H9 (cell line): ENCODE measurements at regions not wholly inside any gene's neighbourhood (a gene's known extent, or its start where the extent isn't known, plus 50 kb on each side); places are given as distances from the start of the nearest gene placed in this dataset.

Experiments used
- DNase-seq: peaks from one replicate; pipeline ENCODE4 v3.0.0-alpha.2; 2017
- H2AFZ ChIP-seq: one replicate; pipeline ENCODE4 v1.6.1; 2013; ENCODE audit warnings: mild to moderate bottlenecking, low read length, control low read depth, moderate library complexity
- H2AK5ac ChIP-seq: 2 replicates; pipeline ENCODE4 v1.6.1; 2013; ENCODE audit warnings: low read length, control low read depth, mixed read lengths; ENCODE audit not compliant: insufficient read length
- H2BK120ac ChIP-seq: one replicate; pipeline ENCODE4 v1.6.1; 2013; ENCODE audit warnings: low read depth, mild to moderate bottlenecking, low read length, control low read depth, inconsistent platforms; ENCODE audit not compliant: poor library complexity, severe bottlenecking
- H2BK12ac ChIP-seq: 2 replicates; pipeline ENCODE4 v1.6.1; 2013; ENCODE audit warnings: low read length, control low read depth, mixed read lengths, low read depth; ENCODE audit not compliant: insufficient read length
- H2BK15ac ChIP-seq: 2 replicates; pipeline ENCODE4 v1.6.1; 2013; ENCODE audit warnings: low read depth, low read length, control low read depth
- H2BK20ac ChIP-seq: one replicate; pipeline ENCODE4 v1.6.1; 2013; ENCODE audit warnings: low read depth, mild to moderate bottlenecking, low read length, control low read depth, inconsistent platforms; ENCODE audit not compliant: poor library complexity, severe bottlenecking
- H2BK5ac ChIP-seq: 2 replicates; pipeline ENCODE4 v1.6.1; 2013; ENCODE audit warnings: low read length, control low read depth, mixed read lengths; ENCODE audit not compliant: insufficient read length
- H3K14ac ChIP-seq: 2 replicates; pipeline ENCODE4 v1.6.1; 2013; ENCODE audit warnings: low read length, control low read depth; ENCODE audit not compliant: insufficient read depth
- H3K18ac ChIP-seq: 2 replicates; pipeline ENCODE4 v1.6.1; 2013; ENCODE audit warnings: low read depth, mild to moderate bottlenecking, mixed read lengths, low read length, control low read depth; ENCODE audit not compliant: insufficient read length
- H3K23ac ChIP-seq: 2 replicates; pipeline ENCODE4 v1.6.1; 2013; ENCODE audit warnings: low read length, control low read depth, mixed read lengths, low read depth; ENCODE audit not compliant: insufficient read length
- H3K23me2 ChIP-seq: 2 replicates; pipeline ENCODE4 v1.6.1; 2013; ENCODE audit warnings: low read depth, mild to moderate bottlenecking, mixed read lengths, low read length, control low read depth; ENCODE audit not compliant: insufficient read length, poor library complexity, severe bottlenecking
- H3K27ac ChIP-seq: 2 replicates; pipeline ENCODE4 v1.5.1; 2013; ENCODE audit warnings: low read length, control low read depth, mixed read lengths, low read depth; ENCODE audit not compliant: insufficient read length
- H3K27me3 ChIP-seq: 2 replicates; pipeline ENCODE4 v1.6.1; 2013; ENCODE audit warnings: low read length, control low read depth, inconsistent platforms; ENCODE audit not compliant: insufficient read depth
- H3K4ac ChIP-seq: 2 replicates; pipeline ENCODE4 v1.6.1; 2013; ENCODE audit warnings: low read depth, mild to moderate bottlenecking, control low read depth, inconsistent platforms, low read length, moderate library complexity
- H3K4me1 ChIP-seq: 2 replicates; pipeline ENCODE4 v1.6.1; 2013; ENCODE audit warnings: low read length, control low read depth, inconsistent platforms; ENCODE audit not compliant: insufficient read depth
- H3K4me2 ChIP-seq: 2 replicates; pipeline ENCODE4 v1.6.1; 2013; ENCODE audit warnings: low read length, control low read depth, mixed read lengths; ENCODE audit not compliant: insufficient read length, insufficient read depth
- H3K56ac ChIP-seq: 2 replicates; pipeline ENCODE4 v1.6.1; 2013; ENCODE audit warnings: low read depth, mild to moderate bottlenecking, mixed read lengths, low read length, control low read depth; ENCODE audit not compliant: insufficient read length
- H3K79me1 ChIP-seq: 2 replicates; pipeline ENCODE4 v1.6.1; 2013; ENCODE audit warnings: low read depth, mild to moderate bottlenecking, moderate library complexity, low read length, control low read depth, inconsistent platforms; ENCODE audit not compliant: insufficient read depth, poor library complexity, severe bottlenecking
- H3K79me2 ChIP-seq: 2 replicates; pipeline ENCODE4 v1.6.1; 2013; ENCODE audit warnings: low read length, control low read depth, inconsistent platforms; ENCODE audit not compliant: insufficient read depth
- H3K9ac ChIP-seq: 2 replicates; pipeline ENCODE4 v1.6.1; 2013; ENCODE audit warnings: low read length, control low read depth, mixed read lengths; ENCODE audit not compliant: insufficient read length; ENCODE audit errors: extremely low read depth
- H3K9me3 ChIP-seq: one replicate; pipeline ENCODE4 v1.6.1; 2013; ENCODE audit warnings: low read depth, low read length, inconsistent platforms; ENCODE audit not compliant: control insufficient read depth
- H3T11ph ChIP-seq: one replicate; pipeline ENCODE4 v1.6.1; 2013; ENCODE audit warnings: mild to moderate bottlenecking, low read length, control low read depth, inconsistent platforms
- H4K20me1 ChIP-seq: one replicate; pipeline ENCODE4 v1.6.1; 2013; ENCODE audit not compliant: control insufficient read depth, insufficient read length, insufficient read depth
- H4K5ac ChIP-seq: 2 replicates; pipeline ENCODE4 v1.6.1; 2013; ENCODE audit warnings: low read depth, mild to moderate bottlenecking, mixed read lengths, low read length, control low read depth; ENCODE audit not compliant: insufficient read length
- H4K8ac ChIP-seq: replicated peaks from 2 replicates; pipeline ENCODE4 v1.6.1; 2013; ENCODE audit warnings: low read length, control low read depth, mixed read lengths, low read depth; ENCODE audit not compliant: insufficient read length
- H4K91ac ChIP-seq: 2 replicates; pipeline ENCODE4 v1.6.1; 2013; ENCODE audit warnings: low read depth, mild to moderate bottlenecking, moderate library complexity, mixed read lengths, low read length, control low read depth; ENCODE audit not compliant: insufficient read length
- H3K27ac Mint-ChIP-seq, 3 experiments: 2 replicates in 2 of 3; 3 replicates in 1 of 3; pipeline ENCODE4 v1.8.0; 2020 to 2021; ENCODE audit warnings: mixed read lengths in 3 of 3, mild to moderate bottlenecking in 1 of 3, moderate library complexity in 1 of 3
- H3K27me3 Mint-ChIP-seq: 2 replicates; pipeline ENCODE4 v1.8.0; 2021; ENCODE audit warnings: low read depth, mild to moderate bottlenecking, moderate library complexity, mixed read lengths
- H3K36me3 Mint-ChIP-seq, 3 experiments: 2 replicates in 2 of 3; 3 replicates in 1 of 3; pipeline ENCODE4 v1.8.0; 2020 to 2021; ENCODE audit warnings: low read depth in 3 of 3, mixed read lengths in 3 of 3; ENCODE audit not compliant: insufficient read depth in 1 of 3
- H3K4me1 Mint-ChIP-seq, 2 experiments: 2 replicates each; pipeline ENCODE4 v1.8.0; 2020; ENCODE audit warnings: mixed read lengths in 2 of 2
- H3K4me3 Mint-ChIP-seq, 2 experiments: 2 replicates in 1 of 2; 3 replicates in 1 of 2; pipeline ENCODE4 v1.8.0; 2020 to 2021; ENCODE audit warnings: mild to moderate bottlenecking in 2 of 2, mixed read lengths in 2 of 2, moderate library complexity in 1 of 2
- H3K9me3 Mint-ChIP-seq, 2 experiments: 2 replicates in 1 of 2; 3 replicates in 1 of 2; pipeline ENCODE4 v1.8.0; 2020; ENCODE audit warnings: mild to moderate bottlenecking in 2 of 2, mixed read lengths in 2 of 2, moderate library complexity in 1 of 2
- CTCF ChIP-seq: fragments of 200-600 bp; sonication (generic); conservative IDR thresholded peaks from 3 replicates; pipeline ENCODE4 v1.8.0; 2021; ENCODE audit warnings: antibody characterized with exemption, mild to moderate bottlenecking
- WGBS: extraction: QIAGEN DNeasy Blood & Tissue Kit; methylation state at CpG from one replicate; pipeline ENCODE4 v1.1.7; 2013; ENCODE audit warnings: missing lambda C conversion rate, low lambda C conversion rate, mixed read lengths; ENCODE audit not compliant: insufficient read length; ENCODE audit errors: extremely low coverage; 5-methylcytosine and 5-hydroxymethylcytosine counted together

GRCh38 chr7:54906963-54907362 lies 111.9 kb upstream of the EGFR start:
- Histone ChIP-seq H3K14ac (no peak overlapping the region), H3K4ac (no peak overlapping the region), H2BK20ac (no peak overlapping the region), H3K9ac (no peak overlapping the region), H2AFZ (no peak overlapping the region), H2AK5ac (no peak overlapping the region), H3K9me3 (no peaks in the 10 kb centered on the region), H3K27me3 (no peaks in the 10 kb centered on the region), H3K27ac (no peak overlapping the region), H3K23ac (no peak overlapping the region), H3K79me1 (no peaks in the 10 kb centered on the region), H2BK5ac (no peak overlapping the region), H3K79me2 (no peaks in the 10 kb centered on the region), H2BK15ac (no peak overlapping the region), H4K5ac (no peak overlapping the region), H3K56ac (no peak overlapping the region), H3K4me1 (no peaks in the 10 kb centered on the region), H3K23me2 (no peaks in the 10 kb centered on the region), H2BK120ac (no peak overlapping the region), H4K91ac (no peak overlapping the region), H3K4me2 (no peak overlapping the region), H4K8ac (no peak overlapping the region), H2BK12ac (no peak overlapping the region), H4K20me1 (no peaks in the 10 kb centered on the region), H3T11ph (no peak overlapping the region), H3K18ac (no peak overlapping the region)
- H3K36me3 Mint-ChIP-seq, result no peaks in the 10 kb centered on the region; a peak in 1 of 7 replicates
- DNase-seq, result no peak
- WGBS, result no CpG with 5 or more reads among the region's 4 CpGs
- H3K27ac Mint-ChIP-seq, result no peak overlapping the region
- no peak overlapping the region for H3K4me3 Mint-ChIP-seq
- peaks cover 2% of the 10 kb centered on the region; the same call in 1 of the 2 replicates for H3K27me3 Mint-ChIP-seq
- H3K4me1 Mint-ChIP-seq, result peaks cover 0 to 2% of the 10 kb centered on the region in 2 experiments; a peak in 1 of 4 replicates
- TF ChIP-seq CTCF, result no peak
- no peaks in the 10 kb centered on the region for H3K9me3 Mint-ChIP-seq
